ENCODE measurements at regions not wholly inside any gene's neighbourhood (a gene's known extent, or its start where the extent isn't known, plus 50 kb on each side); places are given as distances from the start of the nearest gene placed in this dataset.

GRCh38 chr9:31112491-31112890 lies 1272.0 kb upstream of the ACO1 start (continued):
- TF ChIP-seq PRDM10 (tag by site-specific recombination; IDR thresholded peaks at IDR 0.05) (no peak), ZNF394 (tag by site-specific recombination; IDR thresholded peaks at IDR 0.05; ENCODE audit: borderline replicate concordance) (no peak), ZFP41 (tag by site-specific recombination; IDR thresholded peaks at IDR 0.05; ENCODE audit: borderline replicate concordance) (no peak), ZNF138 (tag by site-specific recombination; IDR thresholded peaks at IDR 0.05; ENCODE audit: borderline replicate concordance) (no peak), ZNF114 (tag by site-specific recombination; IDR thresholded peaks at IDR 0.05) (no peak)

DNA sequence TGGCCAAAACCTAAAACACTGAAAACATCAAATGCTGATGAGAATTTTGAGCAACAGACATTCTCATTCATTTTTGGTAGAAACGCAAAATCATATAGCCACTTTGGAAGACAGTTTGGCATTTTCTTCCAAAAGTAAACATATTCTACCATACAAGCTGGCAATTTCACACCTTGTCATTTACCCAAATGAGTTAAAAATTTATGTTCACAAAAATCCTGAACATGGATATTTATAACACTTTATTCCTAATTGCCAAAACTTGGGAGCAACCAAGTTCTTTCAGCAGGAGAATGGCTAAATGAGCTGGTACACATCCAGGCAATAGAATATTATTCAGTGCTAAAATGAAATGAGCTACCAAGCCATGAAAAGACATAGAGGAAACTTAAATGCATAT lies 1270.1 kb upstream of the ACO1 start:
- H3K9me3 ChIP-seq (ENCODE audit: control insufficient read depth, insufficient read depth, low read depth, low read length): no peaks in the 10 kb centered on the region
- no peak overlapping the region for H3K27ac ChIP-seq (ENCODE audit: extremely low read depth, low read depth, low read length)
- no peaks in the 10 kb centered on the region for H3K36me3 ChIP-seq (ENCODE audit: control insufficient read depth in 2 of 2, insufficient read depth in 1 of 2, low read length in 2 of 2)
- TF ChIP-seq HIC1 (tag by site-specific recombination; IDR thresholded peaks at IDR 0.05) (no peak), KLF7 (tag by site-specific recombination; IDR thresholded peaks at IDR 0.05; ENCODE audit: borderline replicate concordance) (no peak), ZNF221 (tag by site-specific recombination; IDR thresholded peaks at IDR 0.05; ENCODE audit: borderline replicate concordance) (no peak), ZNF398 (tag by site-specific recombination; IDR thresholded peaks at IDR 0.05) (no peak), ZNF23 (tag by site-specific recombination; IDR thresholded peaks at IDR 0.05; ENCODE audit: borderline replicate concordance) (no peak), ZNF394 (tag by site-specific recombination; IDR thresholded peaks at IDR 0.05; ENCODE audit: borderline replicate concordance) (no peak), ZNF560 (tag by site-specific recombination; IDR thresholded peaks at IDR 0.05; ENCODE audit: borderline replicate concordance) (no peak), ZNF518A (tag by site-specific recombination; conservative IDR thresholded peaks at IDR 0.05; ENCODE audit: low read depth) (no peak), ZNF580 (tag by site-specific recombination; IDR thresholded peaks at IDR 0.05) (no peak), ZNF311 (tag by site-specific recombination; IDR thresholded peaks at IDR 0.05; ENCODE audit: borderline replicate concordance) (no peak)
- TF ChIP-seq, protein P1, sequence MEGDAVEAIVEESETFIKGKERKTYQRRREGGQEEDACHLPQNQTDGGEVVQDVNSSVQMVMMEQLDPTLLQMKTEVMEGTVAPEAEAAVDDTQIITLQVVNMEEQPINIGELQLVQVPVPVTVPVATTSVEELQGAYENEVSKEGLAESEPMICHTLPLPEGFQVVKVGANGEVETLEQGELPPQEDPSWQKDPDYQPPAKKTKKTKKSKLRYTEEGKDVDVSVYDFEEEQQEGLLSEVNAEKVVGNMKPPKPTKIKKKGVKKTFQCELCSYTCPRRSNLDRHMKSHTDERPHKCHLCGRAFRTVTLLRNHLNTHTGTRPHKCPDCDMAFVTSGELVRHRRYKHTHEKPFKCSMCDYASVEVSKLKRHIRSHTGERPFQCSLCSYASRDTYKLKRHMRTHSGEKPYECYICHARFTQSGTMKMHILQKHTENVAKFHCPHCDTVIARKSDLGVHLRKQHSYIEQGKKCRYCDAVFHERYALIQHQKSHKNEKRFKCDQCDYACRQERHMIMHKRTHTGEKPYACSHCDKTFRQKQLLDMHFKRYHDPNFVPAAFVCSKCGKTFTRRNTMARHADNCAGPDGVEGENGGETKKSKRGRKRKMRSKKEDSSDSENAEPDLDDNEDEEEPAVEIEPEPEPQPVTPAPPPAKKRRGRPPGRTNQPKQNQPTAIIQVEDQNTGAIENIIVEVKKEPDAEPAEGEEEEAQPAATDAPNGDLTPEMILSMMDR (tag by site-specific recombination; IDR thresholded peaks at IDR 0.05): no peak
- TF ChIP-seq, protein P2, sequence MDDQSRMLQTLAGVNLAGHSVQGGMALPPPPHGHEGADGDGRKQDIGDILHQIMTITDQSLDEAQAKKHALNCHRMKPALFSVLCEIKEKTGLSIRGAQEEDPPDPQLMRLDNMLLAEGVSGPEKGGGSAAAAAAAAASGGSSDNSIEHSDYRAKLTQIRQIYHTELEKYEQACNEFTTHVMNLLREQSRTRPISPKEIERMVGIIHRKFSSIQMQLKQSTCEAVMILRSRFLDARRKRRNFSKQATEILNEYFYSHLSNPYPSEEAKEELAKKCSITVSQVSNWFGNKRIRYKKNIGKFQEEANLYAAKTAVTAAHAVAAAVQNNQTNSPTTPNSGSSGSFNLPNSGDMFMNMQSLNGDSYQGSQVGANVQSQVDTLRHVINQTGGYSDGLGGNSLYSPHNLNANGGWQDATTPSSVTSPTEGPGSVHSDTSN (CRISPR knock-in tag; IDR thresholded peaks at IDR 0.05): no peak
- ChIA-PET CTCF (no interaction called here), POLR2A (no interaction called here)
- H3K4me1 ChIP-seq (ENCODE audit: control insufficient read depth, insufficient read depth, low read length): no peaks in the 10 kb centered on the region
- H3K4me3 ChIP-seq (ENCODE audit: low read depth, low read length): no peak overlapping the region

All from HEK293 (cell line).